ENCODE measurements at regions not wholly inside any gene's neighbourhood (a gene's known extent, or its start where the extent isn't known, plus 50 kb on each side); places are given as distances from the start of the nearest gene placed in this dataset.

GRCh38 chr6:80468398-80468797 lies 361.9 kb downstream of the BCKDHB start:
- TF ChIP-seq, protein P1, sequence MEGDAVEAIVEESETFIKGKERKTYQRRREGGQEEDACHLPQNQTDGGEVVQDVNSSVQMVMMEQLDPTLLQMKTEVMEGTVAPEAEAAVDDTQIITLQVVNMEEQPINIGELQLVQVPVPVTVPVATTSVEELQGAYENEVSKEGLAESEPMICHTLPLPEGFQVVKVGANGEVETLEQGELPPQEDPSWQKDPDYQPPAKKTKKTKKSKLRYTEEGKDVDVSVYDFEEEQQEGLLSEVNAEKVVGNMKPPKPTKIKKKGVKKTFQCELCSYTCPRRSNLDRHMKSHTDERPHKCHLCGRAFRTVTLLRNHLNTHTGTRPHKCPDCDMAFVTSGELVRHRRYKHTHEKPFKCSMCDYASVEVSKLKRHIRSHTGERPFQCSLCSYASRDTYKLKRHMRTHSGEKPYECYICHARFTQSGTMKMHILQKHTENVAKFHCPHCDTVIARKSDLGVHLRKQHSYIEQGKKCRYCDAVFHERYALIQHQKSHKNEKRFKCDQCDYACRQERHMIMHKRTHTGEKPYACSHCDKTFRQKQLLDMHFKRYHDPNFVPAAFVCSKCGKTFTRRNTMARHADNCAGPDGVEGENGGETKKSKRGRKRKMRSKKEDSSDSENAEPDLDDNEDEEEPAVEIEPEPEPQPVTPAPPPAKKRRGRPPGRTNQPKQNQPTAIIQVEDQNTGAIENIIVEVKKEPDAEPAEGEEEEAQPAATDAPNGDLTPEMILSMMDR (IDR thresholded peaks at IDR 0.05; ENCODE audit: borderline replicate concordance, control extremely low read depth, extremely low read depth, insufficient read depth, missing control alignments), result no peak
- in situ Hi-C loops (cut with MboI; ENCODE audit: low sequenced_read_pairs, unreplicated experiment), result no loop called here
- no peak for DNase-seq (ENCODE audit: low spot score)

DNA sequence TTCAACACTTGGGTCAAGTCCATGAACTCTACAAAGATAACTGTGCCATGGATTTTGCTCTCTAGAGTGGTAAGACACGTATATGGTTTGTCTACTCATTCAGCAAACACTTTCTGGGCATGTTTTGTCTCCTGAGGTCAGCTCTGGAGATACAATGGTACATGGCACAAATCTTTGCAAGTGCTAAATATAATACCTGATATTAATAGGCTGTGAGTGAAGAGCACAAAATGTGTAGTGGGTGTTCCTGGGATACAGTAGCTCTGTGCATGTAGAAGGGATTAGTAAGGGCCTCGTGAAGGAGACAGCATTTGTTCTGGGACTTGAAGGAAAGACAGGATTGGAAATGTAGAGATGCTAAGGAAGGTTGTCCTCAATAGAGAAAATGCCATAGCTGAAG lies 360.9 kb downstream of the BCKDHB start:
- in situ Hi-C loops (cut with MboI; ENCODE audit: low sequenced_read_pairs, unreplicated experiment), result no loop called here
- TF ChIP-seq, protein P1 (IDR thresholded peaks at IDR 0.05; ENCODE audit: borderline replicate concordance, control extremely low read depth, extremely low read depth, insufficient read depth, missing control alignments), result no peak

DNA sequence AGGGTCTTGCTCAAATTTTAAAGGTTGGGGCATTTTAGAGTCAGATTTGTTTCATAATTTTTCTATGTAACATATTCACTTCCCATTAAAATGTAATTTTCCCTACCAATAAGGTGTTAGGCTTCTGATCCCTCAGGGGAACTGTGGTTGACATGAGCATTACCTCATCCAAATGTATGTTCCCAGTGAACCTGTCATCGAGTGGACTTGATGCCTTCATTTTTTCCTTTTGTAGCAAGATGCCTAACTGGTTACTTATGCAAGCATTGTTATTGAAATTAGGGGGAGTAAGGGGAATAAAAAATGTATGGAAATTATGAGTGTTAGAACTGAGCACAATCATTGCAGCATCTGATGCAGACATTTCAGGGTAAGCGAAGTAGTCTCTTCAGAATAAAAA lies 360.5 kb downstream of the BCKDHB start:
- in situ Hi-C loops (cut with MboI; ENCODE audit: low sequenced_read_pairs, unreplicated experiment), result no loop called here
- TF ChIP-seq, protein P1 (IDR thresholded peaks at IDR 0.05; ENCODE audit: borderline replicate concordance, control extremely low read depth, extremely low read depth, insufficient read depth, missing control alignments), result no peak

More for the DNA sequence above, 360.9 kb downstream of the BCKDHB start:
- DNase-seq (ENCODE audit: low spot score), result no peak

GRCh38 chr6:80465513-80465912 lies 359.0 kb downstream of the BCKDHB start:
- DNase-seq (ENCODE audit: low spot score), result no peak
- TF ChIP-seq, protein P1 (IDR thresholded peaks at IDR 0.05; ENCODE audit: borderline replicate concordance, control extremely low read depth, extremely low read depth, insufficient read depth, missing control alignments), result no peak
- in situ Hi-C loops (cut with MboI; ENCODE audit: low sequenced_read_pairs, unreplicated experiment), result no loop called here

More for the DNA sequence above, 360.5 kb downstream of the BCKDHB start:
- DNase-seq (ENCODE audit: low spot score), result no peak

DNA sequence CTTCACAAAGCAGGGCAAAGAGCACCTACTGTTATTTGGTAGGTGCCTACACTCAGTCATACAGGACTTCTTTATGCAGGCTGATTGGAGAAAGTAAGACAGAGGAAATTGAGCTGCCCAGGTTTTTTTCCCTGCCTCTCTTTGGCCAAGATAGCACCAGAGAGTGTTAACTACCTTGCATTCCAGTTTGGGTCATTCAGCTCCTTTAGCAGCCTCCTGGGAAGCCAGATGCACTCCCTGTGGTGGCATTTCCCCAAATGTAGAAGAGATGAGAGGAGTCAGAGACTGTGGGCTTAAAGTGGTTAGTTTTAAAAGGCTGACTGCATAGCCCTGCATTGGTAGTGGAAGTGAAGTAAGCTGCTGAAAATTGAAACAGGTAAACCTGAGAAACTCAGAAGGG lies 358.4 kb downstream of the BCKDHB start:
- no peak for DNase-seq (ENCODE audit: low spot score)
- in situ Hi-C loops (cut with MboI; ENCODE audit: low sequenced_read_pairs, unreplicated experiment), result no loop called here
- TF ChIP-seq, protein P1 (IDR thresholded peaks at IDR 0.05; ENCODE audit: borderline replicate concordance, control extremely low read depth, extremely low read depth, insufficient read depth, missing control alignments), result no peak

GRCh38 chr6:80463197-80463596 lies 356.7 kb downstream of the BCKDHB start:
- TF ChIP-seq, protein P1 (IDR thresholded peaks at IDR 0.05; ENCODE audit: borderline replicate concordance, control extremely low read depth, extremely low read depth, insufficient read depth, missing control alignments), result no peak
- DNase-seq (ENCODE audit: low spot score), result no peak
- in situ Hi-C loops (cut with MboI; ENCODE audit: low sequenced_read_pairs, unreplicated experiment), result no loop called here

All from GM13976 (cell line).